ENCODE measurements at regions not wholly inside any gene's neighbourhood (a gene's known extent, or its start where the extent isn't known, plus 50 kb on each side); places are given as distances from the start of the nearest gene placed in this dataset.

DNA sequence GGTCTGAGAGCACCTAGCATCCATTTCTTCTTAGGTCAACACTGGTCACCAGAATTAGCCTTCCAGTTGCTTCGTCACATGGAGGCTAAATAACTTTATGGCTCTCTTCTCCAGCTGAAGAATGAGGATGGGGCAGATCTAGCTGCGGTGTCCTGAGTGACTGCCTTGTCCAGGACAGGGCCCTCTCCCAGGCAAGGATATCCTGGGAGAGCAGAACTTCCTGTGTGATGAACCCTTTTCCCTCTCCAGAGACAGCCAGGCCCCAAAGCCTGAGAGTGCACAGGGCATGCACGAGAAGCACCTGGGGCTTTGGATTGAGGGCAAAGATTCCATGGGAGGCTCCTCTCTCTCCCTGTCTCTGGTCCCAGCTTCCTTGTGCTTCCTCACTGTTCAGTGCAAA, 108.2 kb upstream of the MAMLD1 start (continued):
- no peak for TF ChIP-seq NAIF1 (CRISPR knock-in tag; IDR thresholded peaks at IDR 0.05; ENCODE audit: borderline replicate concordance)
- TF ChIP-seq ZSCAN20 (CRISPR knock-in tag; IDR thresholded peaks at IDR 0.05; ENCODE audit: borderline replicate concordance), result no peak

DNA sequence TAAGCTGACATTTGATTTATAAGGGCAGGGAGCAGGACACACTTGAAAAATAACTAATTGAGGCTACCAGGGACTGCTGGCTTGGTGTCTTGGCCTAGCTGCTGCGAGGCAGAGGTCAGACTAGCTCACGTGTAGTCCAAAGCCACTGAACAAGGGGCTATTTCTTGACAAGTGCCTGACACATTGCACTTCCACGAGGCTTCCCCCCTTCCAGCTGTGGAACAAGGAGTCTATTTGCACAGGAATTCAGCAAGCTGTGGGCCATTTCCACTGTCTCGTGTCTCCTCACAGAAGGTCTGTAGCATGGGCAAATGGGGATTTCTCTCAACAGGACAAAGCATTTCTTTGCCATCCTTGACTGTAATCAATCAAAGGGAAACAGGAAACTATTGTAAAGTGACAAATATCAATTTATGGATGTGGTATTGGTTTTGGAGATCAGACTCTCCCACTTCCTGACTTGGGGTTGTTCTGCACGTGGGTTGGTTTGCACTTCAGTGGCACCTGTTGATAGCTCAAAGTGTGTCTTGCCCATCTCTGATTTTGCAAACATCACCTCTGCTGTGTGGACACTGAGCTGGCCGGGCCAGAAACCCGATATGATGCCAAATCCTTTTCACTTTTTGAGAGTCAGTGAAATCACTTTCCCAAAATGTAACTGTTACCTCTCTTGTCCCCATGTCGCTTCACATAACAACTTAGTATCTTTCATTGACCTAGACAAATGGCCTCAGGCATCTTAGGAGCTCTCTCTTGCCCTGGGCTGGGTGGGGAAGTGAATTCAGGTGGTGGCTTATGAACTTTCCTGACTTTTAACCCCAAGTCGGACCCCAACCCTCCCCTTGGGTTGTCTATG, 107.4 kb upstream of the MAMLD1 start:
- intact Hi-C loops (cut with micrococcal nuclease; ENCODE audit: unreplicated experiment) (no loop called here), in situ Hi-C loops (cut with HindIII; ENCODE audit: extremely low pct_ligation_motif_present, low pct_unique_long_range_greater_than_20kb) (no loop called here)
- H3K4me2 ChIP-seq (ENCODE audit: low read depth, low read length), result no peak overlapping the region
- no peak overlapping the region for H3K27ac ChIP-seq (ENCODE audit: extremely low read length, insufficient read depth, low read length)
- H3K79me2 ChIP-seq (ENCODE audit: insufficient read depth, low read length), result no peaks in the 10 kb centered on the region
- no peak overlapping the region for H3K4me3 ChIP-seq (replicated peaks in 1 of 3; ENCODE audit: insufficient read depth in 1 of 3, low read depth in 2 of 3, low read length in 3 of 3)
- no peaks in the 10 kb centered on the region for H3K36me3 ChIP-seq (replicated peaks in 1 of 2; ENCODE audit: control insufficient read depth in 1 of 2, insufficient read depth in 2 of 2, low read length in 2 of 2)
- CTCF ChIA-PET (ENCODE audit: low intra/inter-chr PET ratio, low total read pairs), result no interaction called here
- POLR2A ChIA-PET, result no interaction called here
- no peak for DNase-seq (ENCODE audit: low spot score)
- H4K20me1 ChIP-seq (ENCODE audit: insufficient read depth, low read length), result no peaks in the 10 kb centered on the region
- H3K9me3 ChIP-seq (ENCODE audit: low read length), result no peaks in the 10 kb centered on the region
- FAIRE-seq, result no peak
- no peak for ATAC-seq
- no peak overlapping the region for H2AFZ ChIP-seq (ENCODE audit: low read length)
- 23% methylated on average over 4 of the region's 9 CpGs for WGBS (ENCODE audit: low lambda C conversion rate)
- no peak for TF ChIP-seq SATB2 (CRISPR knock-in tag; IDR thresholded peaks at IDR 0.05)
- no peak for TF ChIP-seq ZNF547 (CRISPR knock-in tag; IDR thresholded peaks at IDR 0.05)
- TF ChIP-seq, protein P1, sequence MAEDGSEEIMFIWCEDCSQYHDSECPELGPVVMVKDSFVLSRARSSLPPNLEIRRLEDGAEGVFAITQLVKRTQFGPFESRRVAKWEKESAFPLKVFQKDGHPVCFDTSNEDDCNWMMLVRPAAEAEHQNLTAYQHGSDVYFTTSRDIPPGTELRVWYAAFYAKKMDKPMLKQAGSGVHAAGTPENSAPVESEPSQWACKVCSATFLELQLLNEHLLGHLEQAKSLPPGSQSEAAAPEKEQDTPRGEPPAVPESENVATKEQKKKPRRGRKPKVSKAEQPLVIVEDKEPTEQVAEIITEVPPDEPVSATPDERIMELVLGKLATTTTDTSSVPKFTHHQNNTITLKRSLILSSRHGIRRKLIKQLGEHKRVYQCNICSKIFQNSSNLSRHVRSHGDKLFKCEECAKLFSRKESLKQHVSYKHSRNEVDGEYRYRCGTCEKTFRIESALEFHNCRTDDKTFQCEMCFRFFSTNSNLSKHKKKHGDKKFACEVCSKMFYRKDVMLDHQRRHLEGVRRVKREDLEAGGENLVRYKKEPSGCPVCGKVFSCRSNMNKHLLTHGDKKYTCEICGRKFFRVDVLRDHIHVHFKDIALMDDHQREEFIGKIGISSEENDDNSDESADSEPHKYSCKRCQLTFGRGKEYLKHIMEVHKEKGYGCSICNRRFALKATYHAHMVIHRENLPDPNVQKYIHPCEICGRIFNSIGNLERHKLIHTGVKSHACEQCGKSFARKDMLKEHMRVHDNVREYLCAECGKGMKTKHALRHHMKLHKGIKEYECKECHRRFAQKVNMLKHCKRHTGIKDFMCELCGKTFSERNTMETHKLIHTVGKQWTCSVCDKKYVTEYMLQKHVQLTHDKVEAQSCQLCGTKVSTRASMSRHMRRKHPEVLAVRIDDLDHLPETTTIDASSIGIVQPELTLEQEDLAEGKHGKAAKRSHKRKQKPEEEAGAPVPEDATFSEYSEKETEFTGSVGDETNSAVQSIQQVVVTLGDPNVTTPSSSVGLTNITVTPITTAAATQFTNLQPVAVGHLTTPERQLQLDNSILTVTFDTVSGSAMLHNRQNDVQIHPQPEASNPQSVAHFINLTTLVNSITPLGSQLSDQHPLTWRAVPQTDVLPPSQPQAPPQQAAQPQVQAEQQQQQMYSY (CRISPR knock-in tag; IDR thresholded peaks at IDR 0.05), result no peak
- TF ChIP-seq, protein P2, sequence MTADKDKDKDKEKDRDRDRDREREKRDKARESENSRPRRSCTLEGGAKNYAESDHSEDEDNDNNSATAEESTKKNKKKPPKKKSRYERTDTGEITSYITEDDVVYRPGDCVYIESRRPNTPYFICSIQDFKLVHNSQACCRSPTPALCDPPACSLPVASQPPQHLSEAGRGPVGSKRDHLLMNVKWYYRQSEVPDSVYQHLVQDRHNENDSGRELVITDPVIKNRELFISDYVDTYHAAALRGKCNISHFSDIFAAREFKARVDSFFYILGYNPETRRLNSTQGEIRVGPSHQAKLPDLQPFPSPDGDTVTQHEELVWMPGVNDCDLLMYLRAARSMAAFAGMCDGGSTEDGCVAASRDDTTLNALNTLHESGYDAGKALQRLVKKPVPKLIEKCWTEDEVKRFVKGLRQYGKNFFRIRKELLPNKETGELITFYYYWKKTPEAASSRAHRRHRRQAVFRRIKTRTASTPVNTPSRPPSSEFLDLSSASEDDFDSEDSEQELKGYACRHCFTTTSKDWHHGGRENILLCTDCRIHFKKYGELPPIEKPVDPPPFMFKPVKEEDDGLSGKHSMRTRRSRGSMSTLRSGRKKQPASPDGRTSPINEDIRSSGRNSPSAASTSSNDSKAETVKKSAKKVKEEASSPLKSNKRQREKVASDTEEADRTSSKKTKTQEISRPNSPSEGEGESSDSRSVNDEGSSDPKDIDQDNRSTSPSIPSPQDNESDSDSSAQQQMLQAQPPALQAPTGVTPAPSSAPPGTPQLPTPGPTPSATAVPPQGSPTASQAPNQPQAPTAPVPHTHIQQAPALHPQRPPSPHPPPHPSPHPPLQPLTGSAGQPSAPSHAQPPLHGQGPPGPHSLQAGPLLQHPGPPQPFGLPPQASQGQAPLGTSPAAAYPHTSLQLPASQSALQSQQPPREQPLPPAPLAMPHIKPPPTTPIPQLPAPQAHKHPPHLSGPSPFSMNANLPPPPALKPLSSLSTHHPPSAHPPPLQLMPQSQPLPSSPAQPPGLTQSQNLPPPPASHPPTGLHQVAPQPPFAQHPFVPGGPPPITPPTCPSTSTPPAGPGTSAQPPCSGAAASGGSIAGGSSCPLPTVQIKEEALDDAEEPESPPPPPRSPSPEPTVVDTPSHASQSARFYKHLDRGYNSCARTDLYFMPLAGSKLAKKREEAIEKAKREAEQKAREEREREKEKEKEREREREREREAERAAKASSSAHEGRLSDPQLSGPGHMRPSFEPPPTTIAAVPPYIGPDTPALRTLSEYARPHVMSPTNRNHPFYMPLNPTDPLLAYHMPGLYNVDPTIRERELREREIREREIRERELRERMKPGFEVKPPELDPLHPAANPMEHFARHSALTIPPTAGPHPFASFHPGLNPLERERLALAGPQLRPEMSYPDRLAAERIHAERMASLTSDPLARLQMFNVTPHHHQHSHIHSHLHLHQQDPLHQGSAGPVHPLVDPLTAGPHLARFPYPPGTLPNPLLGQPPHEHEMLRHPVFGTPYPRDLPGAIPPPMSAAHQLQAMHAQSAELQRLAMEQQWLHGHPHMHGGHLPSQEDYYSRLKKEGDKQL (CRISPR knock-in tag; IDR thresholded peaks at IDR 0.05; ENCODE audit: low read depth), result no peak
- no peak for TF ChIP-seq ZNF543 (CRISPR knock-in tag; IDR thresholded peaks at IDR 0.05)
- TF ChIP-seq ZFP1 (CRISPR knock-in tag; IDR thresholded peaks at IDR 0.05), result no peak
- TF ChIP-seq POLR2A (IDR thresholded peaks at IDR 0.05; ENCODE audit: insufficient read depth in 1 of 2, low read depth in 2 of 2, low read length in 2 of 2), result no peak
- TF ChIP-seq NAIF1 (CRISPR knock-in tag; IDR thresholded peaks at IDR 0.05; ENCODE audit: borderline replicate concordance), result no peak
- no peak for TF ChIP-seq ZNF256 (CRISPR knock-in tag; conservative IDR thresholded peaks at IDR 0.05)
- no peak for TF ChIP-seq ZBTB21 (CRISPR knock-in tag; IDR thresholded peaks at IDR 0.05)
- no peak for TF ChIP-seq ZNF264 (CRISPR knock-in tag; IDR thresholded peaks at IDR 0.05)
- no peak for TF ChIP-seq SRF (IDR thresholded peaks at IDR 0.05; ENCODE audit: low read depth, low read length)
- no peak for TF ChIP-seq PAF1 (CRISPR knock-in tag; IDR thresholded peaks at IDR 0.05)
- BruUV-seq (replicated peaks), result no TSS peak
- H3K9ac ChIP-seq (ENCODE audit: insufficient read depth, low read depth, low read length), result no peak overlapping the region
- H3K27me3 ChIP-seq (ENCODE audit: control insufficient read depth in 1 of 2, insufficient read depth in 2 of 2, low read length in 2 of 2), result no peaks in the 10 kb centered on the region
- H3K4me1 ChIP-seq (ENCODE audit: insufficient read depth, low read length), result no peaks in the 10 kb centered on the region

All from HepG2 (cell line).